DMS53 (cell line): ENCODE measurements at regions not wholly inside any gene's neighbourhood (a gene's known extent, or its start where the extent isn't known, plus 50 kb on each side); places are given as distances from the start of the nearest gene placed in this dataset.
A peak's percentile ranks its signal among the peaks of the same experiment; 100 is the strongest.

Experiments used
- DNase-seq: peaks from one replicate; lab custom pipeline; 2025; lab: John Stamatoyannopoulos, UW

DNA sequence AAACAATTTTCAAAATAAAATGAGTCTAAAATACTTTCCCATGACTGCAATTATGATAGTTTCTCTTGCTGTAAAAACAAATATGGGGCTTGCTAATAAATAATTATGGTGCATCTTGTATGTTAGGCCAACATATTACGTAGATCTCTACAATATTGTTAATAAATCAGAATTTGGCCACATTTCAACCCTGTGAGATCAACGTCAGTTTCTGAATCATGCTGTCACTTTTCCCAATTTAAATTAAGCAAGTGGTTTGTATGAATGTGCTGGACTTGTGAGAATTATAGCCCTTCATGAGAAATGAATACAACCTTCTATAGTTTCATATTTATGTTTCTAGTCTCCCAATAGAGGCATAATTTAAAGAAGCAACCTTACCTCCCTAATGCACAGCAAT lies 808.9 kb downstream of the SUCLG1 start:
- DNase-seq = no peak

DNA sequence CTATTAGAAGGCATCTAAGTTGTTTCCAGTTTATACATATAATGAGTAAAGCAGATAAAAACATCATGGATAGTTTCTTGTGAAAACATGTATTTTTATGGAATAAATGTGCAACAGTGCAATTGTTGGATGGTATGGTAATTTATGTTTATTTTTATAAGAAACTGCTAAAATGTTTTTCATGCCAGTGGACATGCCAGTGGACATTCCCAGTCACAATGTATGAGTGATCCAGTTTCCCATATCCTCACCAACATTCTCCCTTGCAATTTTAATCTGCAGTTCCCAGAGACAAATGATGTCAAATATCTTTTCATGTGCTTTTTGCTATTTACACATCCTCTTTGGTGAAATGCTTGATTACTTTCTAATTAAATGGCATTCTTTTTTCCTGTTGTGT lies 818.6 kb downstream of the SUCLG1 start:
- DNase-seq = no peak

DNA sequence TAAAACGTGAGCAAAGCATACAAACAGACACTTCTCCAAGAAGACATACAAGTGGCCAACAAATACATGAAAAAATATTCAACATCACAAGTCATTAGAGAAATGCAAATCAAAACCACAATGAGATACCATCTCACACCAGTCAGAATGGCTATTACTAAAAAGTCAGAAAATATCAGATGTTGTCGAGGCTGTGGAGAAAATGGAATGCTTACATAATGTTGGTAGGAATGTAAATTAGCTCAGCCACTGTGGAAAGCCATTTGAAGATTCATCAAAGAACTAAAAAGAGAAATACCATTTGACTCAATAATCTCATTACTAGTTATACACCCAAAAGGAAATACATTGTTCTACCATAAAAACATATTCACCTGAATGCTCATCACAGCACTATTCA lies 825.7 kb downstream of the SUCLG1 start:
- no peak for DNase-seq

DNA sequence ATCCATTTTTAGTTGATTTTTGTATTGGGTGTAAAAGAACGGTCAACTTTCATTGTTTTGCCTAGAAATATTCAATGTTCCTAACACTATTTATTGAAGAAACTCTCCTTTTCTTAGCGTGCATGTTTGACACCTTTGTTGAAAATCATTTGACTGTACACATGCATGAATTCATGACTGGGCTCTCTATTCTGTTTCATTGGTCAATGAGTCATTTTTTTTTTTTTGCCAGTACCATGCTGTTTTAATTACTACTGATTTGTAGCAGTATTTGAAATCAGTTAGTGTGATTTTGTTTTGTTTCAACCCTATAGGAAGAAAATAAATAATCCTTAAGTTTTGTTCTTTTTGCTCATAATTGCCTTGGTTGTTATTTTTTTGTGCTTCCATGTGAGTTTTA lies 828.7 kb downstream of the SUCLG1 start:
- no peak for DNase-seq

DNA sequence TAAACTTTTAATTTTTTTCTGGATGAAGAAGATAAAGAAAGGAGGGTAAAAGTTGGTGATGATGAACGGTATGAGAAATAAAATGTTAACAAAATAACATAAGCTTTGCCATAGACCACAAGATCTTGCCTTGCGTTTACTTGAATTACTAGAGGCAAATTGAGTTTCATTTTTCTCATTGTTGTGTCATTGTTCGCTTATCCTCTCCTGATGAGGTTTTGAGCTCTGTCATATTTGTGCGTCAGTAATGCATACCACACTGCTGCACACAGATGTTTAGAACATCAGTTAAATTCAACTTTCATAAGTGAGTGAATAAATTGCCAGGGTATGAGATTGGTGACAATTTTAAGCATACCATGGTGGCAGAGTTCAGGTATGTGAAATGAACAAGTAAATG lies 843.6 kb downstream of the SUCLG1 start:
- no peak for DNase-seq

DNA sequence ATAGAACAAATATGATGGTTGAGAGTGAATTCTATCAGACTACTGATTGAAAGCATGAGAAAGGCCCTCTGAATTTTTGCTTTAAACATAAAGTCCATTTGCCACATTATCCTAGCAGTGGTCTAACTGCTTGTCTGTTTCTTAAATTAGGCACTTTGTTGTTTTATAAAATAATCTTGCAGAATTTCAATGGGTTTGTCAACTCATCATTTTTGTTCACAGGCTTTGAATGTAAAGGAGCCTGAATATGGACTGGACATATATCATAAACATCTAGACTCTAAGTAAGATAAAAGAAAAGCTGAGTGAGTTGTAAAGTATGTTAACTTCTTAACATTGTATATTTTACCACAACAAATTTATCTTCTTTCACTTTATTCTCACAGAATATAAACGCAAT lies 845.9 kb downstream of the SUCLG1 start:
- DNase-seq = no peak

DNA sequence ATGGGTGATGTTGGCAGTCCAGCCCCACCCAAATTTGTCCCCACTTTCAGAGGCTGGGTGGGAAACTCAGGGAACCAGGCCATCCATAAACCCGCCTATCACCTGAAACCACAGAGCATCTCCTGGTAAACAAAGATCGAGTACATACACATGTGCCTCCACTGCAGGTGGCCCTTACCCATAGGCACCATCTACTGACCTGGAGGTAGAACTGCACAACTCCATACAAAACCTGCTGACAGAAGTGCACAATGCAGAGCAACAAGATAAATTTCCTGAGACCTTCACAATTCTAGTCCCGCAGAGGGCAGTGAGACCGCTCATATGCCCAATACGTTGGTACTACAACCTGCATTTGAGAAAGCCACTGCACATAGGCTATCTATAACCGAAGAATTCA lies 856.3 kb downstream of the SUCLG1 start:
- DNase-seq = peak; percentile 51

DNA sequence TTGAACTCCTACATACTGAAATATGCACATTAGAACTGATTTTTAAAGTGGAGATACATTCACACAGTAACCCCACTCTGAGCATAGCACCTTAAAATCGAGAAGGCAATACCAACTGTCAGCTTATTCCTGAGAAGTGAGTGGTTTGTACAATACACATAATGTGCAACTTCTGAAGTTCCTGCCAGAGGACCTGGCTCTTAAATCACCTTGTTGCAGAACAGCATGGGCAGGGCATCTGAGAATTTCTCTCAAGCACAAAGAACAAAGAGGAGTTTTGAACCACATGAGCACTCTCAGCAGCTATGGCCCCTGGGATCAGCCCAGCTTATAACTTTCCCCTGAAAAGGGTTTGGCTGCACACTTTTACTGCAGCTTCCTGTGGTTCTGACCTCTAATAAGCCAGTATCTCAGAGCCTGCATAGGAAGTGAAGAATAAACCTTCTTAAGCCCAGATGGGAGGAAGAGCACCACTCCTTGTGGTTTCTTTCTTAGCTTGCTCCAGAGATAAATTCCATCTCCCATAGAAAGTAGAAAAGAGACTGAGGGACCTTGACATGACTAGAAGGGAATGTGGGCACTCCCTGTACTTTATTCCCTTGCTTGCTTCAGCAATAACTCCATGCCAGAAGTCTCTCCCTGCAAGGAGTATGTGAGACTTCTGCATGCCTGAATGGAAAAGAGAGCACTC lies 862.3 kb downstream of the SUCLG1 start:
- DNase-seq = no peak

DNA sequence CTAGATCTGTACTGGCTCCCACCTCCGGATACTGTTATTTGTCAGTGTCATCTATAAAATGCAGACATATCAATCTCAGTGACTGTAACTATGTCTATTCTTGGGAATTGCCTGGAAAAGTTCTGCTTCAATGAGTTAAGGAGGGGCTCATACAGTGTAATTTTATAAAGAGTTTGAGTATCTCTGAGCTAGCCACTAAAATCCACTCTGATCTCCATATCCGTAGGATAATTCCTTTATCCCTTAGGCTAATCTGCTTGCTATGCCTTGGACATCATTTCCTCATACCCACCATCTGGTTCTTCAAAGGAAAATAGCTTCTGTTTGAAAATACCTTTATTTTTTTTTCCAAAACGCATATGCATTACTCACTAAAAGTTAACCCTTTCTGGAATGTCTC lies 863.2 kb downstream of the SUCLG1 start:
- DNase-seq = no peak

DNA sequence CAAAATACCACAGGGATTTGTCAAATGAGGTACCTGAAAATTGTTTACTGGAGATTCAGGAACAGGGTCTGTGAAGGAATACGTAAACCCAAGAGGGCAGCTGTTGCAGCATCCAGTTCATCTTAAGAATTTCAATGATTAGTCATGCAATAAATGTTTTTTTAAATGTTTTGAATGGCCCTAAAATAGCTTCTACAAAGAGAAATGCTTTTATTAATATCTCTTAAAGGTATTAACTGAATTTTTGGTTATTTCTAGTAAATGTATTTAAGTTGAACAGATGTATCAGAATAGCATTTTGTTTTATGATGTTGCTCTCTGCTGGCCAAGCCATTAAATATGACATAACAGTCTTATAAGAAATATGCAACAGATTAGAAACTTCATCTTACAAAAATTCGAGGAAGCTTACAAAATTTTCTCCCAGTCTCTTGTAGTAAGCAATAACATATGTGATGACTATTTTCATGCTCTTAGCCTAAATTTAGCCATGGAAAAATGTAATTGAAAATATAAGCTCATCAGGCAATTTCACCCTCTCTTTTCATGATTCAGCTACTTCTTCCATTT lies 863.9 kb downstream of the SUCLG1 start:
- no peak for DNase-seq

DNA sequence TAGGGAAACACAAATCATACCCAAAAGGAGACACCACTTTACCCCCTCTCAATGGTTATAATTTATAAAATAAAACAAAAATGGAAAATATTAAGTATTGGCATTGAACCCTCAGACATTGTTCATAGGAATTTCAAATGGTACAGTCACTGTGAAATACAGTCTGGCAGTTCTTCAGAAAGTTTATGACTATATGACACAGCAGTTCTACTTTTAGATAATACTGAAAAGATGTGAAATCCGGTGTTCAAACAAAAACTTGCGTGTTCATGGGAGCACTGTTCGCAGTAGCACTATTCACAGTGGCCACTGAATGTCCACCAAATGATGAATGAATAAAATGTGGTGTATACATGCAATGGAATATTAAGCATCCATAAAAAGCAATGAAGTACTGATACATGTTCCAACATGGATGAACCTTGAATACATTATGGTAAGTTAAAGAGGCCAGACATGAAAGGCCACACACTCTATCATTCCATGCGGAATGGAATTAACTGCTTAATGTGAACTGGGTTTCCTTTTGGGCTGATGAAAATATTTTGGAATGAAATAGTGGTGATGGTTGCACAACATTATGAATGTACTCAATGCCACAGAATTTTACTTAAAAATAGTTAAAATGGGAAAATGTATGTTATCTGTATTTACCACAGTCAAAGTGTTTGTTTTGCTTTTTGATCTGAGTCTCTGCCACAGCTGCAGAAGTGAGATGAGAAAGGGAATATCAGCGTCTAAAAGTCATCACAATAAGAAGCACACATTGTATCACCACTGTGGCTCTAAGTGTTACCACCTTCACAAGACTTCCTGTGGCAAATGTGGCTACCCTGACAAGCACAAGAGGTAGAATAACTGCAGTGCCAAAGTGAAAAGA lies 864.6 kb downstream of the SUCLG1 start:
- no peak for DNase-seq

DNA sequence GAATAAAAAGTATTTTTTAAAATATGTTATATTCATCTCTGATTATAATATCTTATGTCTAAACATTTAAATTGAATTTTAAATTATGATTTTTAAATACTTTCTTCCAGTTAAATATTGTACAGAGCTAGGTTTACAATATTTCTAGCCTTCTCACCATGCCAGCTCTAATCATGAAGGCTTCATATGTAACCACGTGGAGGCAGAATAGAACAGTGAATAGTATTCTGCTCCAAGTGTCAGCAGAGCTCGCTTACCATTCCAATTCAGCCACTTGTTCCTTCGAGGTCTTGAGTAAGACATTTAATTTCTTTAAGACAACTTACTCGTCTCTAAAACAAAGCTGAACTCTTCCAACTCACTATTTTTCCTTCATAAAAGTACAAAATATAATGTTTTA lies 871.8 kb downstream of the SUCLG1 start:
- peak; percentile 70 for DNase-seq

DNA sequence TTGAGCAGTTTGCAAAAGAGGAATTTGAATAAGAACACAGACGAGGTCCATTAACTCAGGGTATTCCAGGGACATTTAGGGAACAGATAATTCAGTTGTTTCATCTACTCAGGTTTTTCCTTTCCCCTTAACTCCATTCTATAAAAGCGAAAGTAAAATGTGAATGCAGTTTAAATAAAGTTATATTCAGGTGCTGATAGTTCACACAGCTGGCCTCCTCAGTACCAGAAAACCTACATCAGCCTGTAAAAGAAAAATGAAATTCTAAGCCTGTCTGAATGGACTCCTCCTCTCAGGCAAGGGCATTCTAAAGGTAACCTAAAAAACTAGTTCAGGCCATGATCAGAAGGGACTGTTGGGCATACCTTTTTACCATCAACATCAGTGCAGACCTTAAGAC lies 873.8 kb downstream of the SUCLG1 start:
- DNase-seq = no peak

DNA sequence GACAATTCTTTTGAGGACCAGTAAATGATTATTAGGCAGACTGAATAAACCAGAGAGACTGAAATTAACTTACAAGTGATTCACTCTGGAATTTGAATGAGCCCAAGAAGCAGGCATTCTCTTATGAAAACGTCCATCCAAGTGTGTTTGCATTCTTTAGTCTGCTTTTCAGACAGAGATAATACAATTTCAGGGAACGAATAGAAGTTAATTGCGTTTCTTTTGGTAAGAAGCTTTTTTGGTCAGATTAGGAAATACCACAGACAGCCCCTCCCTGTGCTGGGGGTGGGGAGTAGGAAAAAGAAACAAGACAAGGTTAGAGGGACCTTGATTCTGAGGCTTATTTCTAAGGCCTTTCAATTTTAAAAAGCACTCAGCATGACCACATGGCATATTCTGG lies 874.4 kb downstream of the SUCLG1 start:
- no peak for DNase-seq

DNA sequence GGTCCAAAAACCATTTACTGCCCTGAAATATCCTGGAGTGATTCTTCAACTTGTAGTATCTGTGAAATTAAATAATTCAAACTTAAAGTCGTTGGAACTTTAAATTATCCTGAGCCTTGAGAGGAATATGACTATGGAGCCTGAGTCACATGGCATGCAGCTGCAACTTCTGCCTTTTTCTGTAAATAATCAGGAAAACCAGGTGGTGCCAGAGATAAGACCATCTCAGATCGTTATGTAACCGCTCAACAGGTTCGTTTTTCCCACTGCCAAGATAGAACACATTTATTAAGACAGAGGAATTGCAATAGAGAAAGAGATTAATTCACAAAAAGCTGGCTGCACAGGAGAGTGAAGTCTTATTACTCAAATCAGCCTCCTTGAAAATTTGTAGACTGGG lies 876.5 kb downstream of the SUCLG1 start:
- peak; percentile 10 for DNase-seq

DNA sequence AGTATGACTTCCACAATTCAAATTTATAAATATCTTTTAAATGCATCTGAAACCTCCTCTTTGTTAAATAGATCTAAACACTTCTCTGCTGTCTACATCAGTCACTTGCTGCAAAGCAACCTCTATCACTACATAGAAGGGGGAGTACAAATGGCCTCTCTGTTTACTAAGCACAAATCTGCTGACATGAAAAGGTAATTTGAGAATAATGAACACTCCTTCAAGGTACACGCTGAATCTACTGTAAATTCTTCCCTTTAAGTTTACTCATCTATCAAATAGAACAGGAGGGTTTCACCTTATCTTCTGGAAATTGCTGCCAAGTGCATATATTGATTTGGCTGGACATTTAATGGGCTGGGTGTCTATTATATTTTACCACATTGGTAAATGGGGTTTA lies 879.6 kb downstream of the SUCLG1 start:
- DNase-seq = no peak

DNA sequence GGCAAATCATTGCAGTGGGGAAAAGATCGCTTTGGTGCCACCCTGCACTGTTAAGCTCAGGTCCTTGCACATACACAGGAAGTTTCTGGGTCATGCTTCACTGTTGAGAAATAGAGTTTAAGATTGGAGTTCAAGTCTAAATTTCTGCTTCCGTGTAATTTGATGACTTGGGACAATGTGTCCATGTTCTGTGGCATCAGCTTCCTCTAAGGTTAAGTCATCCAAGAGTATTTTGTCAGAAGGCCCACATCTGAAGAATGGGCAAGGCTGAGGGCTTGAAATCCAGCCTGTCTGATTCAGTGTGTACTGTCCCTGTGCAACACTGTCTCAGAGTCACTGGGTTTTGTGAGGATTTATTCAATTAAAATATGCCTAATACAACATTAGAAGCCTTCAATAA lies 880.7 kb downstream of the SUCLG1 start:
- DNase-seq = no peak

DNA sequence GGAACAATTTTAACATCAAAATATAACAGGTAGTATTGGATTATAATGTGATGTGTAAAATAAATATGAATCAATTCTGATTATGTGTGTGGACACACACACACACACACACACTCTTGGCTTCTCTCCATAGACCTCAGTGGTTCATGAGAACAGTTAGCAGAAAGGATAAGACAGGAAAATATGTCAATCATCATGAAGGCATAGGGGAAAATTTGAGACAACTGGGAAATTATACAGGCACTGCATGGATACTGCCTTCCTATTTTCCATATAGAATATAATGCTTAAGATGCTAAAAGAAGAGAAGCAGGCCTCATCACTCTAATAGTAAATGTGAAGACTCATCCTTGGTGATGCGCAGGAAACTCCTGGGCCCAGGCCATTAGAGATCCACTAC lies 884.5 kb downstream of the SUCLG1 start:
- no peak for DNase-seq

DNA sequence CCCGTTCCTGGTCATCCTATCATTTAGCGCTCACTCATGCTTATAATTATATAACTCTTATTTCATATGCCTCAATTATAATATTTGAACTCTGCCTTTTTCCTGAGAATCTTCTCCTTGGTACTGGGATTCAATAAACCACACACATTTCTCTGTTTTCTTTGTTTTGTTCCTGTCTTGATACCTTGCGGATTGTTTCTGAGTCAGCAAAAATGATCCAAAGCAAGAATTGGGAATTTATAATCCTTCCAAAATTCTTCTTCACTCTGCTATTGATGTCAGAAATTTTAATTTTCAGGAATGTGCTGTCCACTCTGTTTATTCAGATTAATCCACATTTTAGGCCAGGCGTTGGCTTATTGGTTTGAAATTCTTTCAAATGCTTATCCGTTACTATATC lies 886.0 kb downstream of the SUCLG1 start:
- no peak for DNase-seq

DNA sequence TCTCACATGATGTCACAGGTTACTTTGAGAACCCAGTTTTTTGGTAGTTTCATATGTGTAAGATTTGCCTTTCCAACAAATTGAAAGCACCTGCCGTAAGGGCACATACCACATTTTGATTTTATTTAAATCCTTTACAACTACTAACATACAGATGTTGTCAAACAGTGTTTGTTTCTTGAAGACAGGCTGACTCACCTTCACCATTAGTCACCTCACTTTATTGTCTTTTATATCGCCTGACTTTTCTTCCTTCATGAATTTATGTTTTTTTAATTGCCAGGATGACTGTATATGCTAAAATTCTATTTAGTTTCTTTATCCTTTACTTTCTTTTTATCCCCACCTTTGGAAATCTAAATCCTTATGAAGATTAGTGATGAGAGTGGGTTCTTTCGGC lies 886.7 kb downstream of the SUCLG1 start:
- no peak for DNase-seq

DNA sequence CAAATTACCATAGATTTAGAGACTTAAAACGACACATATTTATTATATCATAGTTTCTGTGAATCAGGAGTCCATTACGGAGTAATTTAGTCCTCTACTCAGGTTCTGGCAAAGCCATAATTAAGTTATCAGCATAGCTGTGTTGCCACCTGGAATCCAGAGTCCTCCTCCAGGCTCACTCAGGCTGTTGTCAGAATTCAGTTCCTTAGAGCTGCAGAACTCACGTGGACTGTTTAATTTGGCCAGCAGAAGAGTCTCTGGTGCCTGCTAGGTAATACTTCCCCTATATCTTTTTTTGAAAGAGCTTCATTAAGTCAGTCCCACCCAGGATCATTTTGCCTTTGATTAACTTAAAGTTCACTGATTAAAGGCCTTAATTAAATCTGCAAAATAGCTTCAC lies 891.5 kb downstream of the SUCLG1 start:
- no peak for DNase-seq

DNA sequence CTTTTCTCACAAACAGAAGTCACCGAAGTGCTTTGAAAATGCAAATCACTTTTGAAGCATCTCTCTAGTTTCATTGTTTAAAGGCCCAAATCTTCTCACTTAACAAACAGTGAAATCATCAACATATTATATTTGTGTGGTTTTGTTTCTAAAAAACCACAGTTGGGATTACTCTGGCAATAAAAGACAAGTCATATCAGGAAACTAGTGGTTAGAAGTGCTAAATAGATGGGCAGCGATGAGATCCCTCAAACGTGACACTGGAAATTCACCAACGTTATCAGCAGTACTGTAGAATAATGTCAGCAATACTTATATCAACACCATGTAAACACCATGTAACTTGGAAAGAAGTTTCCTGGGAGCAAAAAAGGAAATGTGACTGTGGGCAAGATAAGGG lies 893.5 kb downstream of the SUCLG1 start:
- no peak for DNase-seq

DNA sequence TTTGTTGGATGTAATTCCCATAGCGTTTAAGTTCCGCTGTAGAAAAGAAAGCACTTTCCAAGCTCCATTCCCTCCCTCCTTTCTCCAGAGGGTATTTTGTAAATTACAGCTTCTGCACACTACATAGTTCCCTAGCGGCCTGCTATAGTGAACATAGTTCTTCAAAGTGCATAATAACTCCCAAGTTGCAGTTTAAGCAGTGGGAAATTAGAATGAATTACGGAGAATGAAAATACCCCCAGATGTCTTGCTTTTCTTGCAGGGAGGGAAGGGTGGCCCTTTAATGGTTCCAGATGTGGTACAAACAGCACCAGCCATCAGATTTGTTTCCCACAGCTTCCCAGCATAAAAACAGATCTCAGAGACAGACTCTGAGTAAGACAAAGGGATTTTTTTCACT lies 893.9 kb downstream of the SUCLG1 start:
- DNase-seq = no peak
